T-helper 1 cell treated with Interleukin-12 subunit alpha and Interleukin-12 subunit beta and Interleukin-4 antibody, amounts not matched to agents 30 ng/mL and 1 ng/mL, for 36 hours (primary cell): ENCODE measurements at regions not wholly inside any gene's neighbourhood (a gene's known extent, or its start where the extent isn't known, plus 50 kb on each side); places are given as distances from the start of the nearest gene placed in this dataset.
"Not testable (repeated sequence)": the region's sequence is repeated elsewhere in the genome, so short reads cannot be mapped to it uniquely, and the experiment has no call there.

Experiments
- intact Hi-C: fragments of 100-400 bp; cut with micrococcal nuclease; formaldehyde crosslinking; loops from one replicate; pipeline ENCODE4 v1.15.1; 2024

GRCh38 chr18:56488739-56489138 is 149.7 kb downstream of the TXNL1 start:
- intact Hi-C loops = no loop called here

DNA sequence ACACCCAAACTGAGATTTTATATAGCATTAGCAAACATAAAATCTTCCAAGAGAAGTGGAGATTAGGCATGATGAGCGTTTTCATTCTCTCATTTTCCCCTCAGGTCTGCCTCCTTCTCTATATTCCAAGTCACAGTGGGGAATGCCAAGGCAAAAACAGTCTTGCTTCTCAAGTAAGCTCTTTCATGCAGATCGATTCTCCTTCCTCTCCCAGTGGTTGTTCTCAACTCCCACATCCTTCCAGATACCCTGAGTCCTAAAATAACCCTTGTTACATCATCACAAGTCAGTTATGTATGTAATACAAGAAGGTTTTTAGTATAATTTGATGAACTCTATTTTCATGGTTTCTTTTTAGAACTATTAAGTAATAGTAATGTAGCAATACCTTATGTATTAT is 150.6 kb downstream of the TXNL1 start:
- intact Hi-C loops = no loop called here

DNA sequence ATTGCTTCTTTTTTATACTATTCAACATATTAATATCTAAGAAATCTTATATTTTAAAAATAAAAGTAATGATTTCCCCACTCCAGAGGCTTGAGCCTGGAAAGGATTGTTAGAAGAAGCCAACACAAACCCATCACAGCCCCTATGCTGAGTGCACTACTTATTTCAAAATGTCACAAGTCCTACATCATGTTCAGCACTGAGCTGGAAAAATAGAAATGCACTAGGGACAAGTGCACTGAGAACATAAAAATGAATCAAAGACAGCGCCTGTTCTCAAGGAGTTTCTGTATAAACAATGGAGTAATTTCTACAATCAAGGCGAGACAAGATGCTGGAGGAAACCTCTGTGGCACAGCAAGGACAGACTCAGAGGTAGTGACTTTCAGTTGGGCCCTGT is 155.0 kb downstream of the TXNL1 start:
- intact Hi-C loops = no loop called here

- intact Hi-C loops = not testable (repeated sequence)
Measured at GRCh38 chr18:56482813-56483212, 155.6 kb downstream of the TXNL1 start.

DNA sequence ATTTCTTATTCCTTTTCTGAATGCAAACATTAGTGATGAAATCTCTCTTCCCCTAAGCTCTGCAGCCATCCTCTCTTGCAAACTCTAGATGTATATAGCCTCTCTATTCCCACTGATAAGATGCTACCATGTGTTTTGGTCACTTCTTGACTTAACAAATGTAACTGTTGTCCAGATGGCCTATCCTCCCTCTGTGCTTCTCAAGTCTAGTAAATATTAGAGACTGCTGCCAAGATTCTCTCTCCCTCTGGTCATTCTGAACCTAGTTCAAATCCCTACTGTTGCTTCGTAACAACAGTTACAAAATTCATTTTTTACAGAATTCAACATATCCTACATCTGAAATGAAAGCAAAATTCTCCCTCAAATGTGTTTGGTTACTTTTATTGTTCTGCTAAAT is 156.6 kb downstream of the TXNL1 start:
- intact Hi-C loops = no loop called here

GRCh38 chr18:56479841-56480240 is 158.6 kb downstream of the TXNL1 start:
- intact Hi-C loops = no loop called here

GRCh38 chr18:56475250-56475649 is 163.1 kb downstream of the TXNL1 start:
- intact Hi-C loops = no loop called here

DNA sequence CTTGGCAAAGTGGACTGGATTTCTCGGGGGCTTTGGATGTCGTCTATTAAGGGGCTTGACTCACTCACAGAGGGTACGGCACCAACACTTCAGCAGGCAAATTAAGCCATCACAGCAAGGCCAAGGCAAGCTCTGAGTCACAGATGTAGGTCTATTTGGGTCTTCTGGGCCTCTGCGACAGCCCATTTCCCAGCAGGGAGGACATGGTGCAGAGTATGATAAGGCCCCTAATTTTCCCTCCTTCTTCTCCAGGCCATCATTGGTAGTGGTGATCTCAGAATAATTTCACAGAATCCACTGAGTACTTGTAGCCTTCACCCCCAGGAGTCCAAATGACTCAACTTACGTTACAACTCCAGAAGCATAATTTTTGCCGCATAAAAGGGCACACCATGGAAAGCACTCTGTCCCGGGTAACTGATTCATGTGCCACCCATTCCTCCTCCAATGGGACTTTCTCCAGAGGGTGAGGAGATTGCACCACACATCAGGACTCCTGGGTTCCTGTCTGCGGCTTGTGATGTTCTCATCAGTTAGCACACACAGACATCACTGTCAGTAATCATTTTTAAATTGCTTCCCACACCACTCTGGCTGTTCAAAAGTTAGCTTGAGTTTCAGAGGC is 164.9 kb downstream of the TXNL1 start:
- intact Hi-C loops = no loop called here

- intact Hi-C loops = no loop called here
Measured at GRCh38 chr18:56470406-56471351, 167.7 kb downstream of the TXNL1 start.

- intact Hi-C loops = no loop called here
Measured at GRCh38 chr18:56469582-56469981, 168.8 kb downstream of the TXNL1 start.

- intact Hi-C loops = no loop called here
Measured at GRCh38 chr18:56468396-56468795, 170.0 kb downstream of the TXNL1 start.

DNA sequence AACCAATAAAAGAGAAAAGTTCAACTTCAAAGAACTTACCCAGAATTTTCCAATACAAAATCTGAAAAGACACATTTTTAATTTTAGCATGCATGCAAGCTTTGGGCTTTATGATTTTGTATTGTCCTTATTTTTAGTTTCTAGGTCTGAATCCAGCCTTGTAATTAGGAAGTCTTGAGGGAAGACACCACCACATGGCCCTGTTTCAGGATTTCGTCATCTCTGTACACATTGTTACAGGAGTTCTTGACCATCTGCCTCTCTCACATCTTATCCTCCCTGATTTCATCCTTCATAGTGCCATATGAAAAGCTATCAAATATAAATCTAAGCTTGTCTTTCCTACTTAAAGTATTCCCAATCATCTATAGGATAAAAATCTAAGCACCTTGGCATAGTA is 176.1 kb downstream of the TXNL1 start:
- intact Hi-C loops = no loop called here

- intact Hi-C loops = no loop called here
Measured at GRCh38 chr18:56461151-56461550, 177.2 kb downstream of the TXNL1 start.

GRCh38 chr18:56460581-56460980 is 177.8 kb downstream of the TXNL1 start:
- intact Hi-C loops = no loop called here

GRCh38 chr18:56458770-56459712 is 179.4 kb downstream of the TXNL1 start:
- intact Hi-C loops = no loop called here

GRCh38 chr18:56455874-56456273 is 182.5 kb downstream of the TXNL1 start:
- intact Hi-C loops = no loop called here

DNA sequence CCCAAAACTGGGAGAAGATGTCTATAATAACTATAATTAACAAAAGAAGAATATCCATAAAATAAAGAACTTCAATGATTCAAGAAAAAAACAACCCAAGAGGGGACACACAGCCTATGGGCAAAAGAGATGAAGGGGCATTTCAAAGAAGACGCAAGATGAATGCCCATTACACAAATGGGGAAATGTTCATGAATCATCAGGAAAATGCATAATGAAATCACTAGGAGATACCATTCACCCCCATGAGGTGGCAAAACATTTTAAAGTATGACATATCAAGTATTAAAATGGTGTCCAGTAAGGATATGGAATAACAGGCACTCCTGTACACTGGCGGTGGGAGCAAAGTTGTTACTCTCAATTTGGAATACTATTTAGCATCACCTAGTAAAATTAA is 183.3 kb downstream of the TXNL1 start:
- intact Hi-C loops = no loop called here

DNA sequence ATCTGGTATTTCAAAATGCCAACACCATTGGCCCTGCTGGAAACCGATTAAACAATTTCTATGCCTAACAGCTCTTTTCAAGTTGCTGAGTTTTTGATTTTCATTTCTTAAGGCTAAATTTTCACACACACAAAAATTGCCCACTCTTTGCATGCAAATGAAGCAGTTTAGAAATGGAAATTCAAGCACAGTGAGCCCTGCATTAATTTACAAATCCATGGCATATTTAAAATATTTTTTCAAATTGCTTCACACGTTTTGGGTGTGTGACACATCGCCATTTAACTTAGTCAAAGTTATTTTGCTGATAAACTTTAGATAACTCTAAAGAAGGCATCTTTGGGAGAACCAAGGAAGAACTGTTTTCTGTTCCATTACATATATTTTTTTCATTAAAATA is 184.8 kb downstream of the TXNL1 start:
- intact Hi-C loops = no loop called here

DNA sequence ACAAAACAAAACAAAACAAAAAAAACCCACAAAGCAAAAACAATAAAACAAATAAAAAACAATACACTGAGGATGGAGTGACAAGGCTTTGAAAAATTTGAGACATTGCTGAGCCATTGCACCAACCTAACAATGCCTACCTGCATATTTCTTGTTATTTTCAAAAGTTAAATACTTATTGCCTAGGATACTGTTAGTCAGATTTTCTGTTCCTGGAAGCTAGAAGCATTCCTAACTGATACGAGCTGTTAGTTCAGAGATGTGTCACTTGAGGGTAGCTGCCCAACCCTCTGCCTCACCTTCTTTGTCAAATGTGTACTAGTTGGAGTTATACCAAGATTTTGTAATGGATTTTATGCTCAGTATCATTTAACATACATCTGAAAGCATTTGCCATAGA is 187.2 kb downstream of the TXNL1 start:
- intact Hi-C loops = no loop called here

DNA sequence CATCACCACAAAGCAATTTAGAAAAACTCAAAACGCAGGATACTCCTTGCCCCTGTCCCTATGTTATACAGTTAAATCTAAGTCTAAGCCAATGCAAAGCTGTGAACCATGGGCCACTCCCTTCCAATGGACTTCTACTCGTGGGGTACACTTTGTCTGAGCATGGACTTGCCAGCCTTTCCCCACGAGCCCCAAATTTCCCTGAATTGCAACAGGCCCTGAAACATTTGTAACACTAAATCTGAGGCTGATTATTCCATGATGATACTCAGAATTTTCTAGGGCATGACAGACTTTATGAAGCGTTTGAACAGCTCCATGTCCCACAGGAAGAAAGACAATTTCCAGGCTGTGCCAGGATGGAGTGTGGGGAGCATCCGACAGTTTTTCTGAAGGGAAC is 189.6 kb downstream of the TXNL1 start:
- intact Hi-C loops = no loop called here

GRCh38 chr18:56445422-56445821 is 193.0 kb downstream of the TXNL1 start:
- intact Hi-C loops = no loop called here

- intact Hi-C loops = no loop called here
Measured at GRCh38 chr18:56444201-56444600, 194.2 kb downstream of the TXNL1 start.
